ENCODE measurements at regions not wholly inside any gene's neighbourhood (a gene's known extent, or its start where the extent isn't known, plus 50 kb on each side); places are given as distances from the start of the nearest gene placed in this dataset.

DNA sequence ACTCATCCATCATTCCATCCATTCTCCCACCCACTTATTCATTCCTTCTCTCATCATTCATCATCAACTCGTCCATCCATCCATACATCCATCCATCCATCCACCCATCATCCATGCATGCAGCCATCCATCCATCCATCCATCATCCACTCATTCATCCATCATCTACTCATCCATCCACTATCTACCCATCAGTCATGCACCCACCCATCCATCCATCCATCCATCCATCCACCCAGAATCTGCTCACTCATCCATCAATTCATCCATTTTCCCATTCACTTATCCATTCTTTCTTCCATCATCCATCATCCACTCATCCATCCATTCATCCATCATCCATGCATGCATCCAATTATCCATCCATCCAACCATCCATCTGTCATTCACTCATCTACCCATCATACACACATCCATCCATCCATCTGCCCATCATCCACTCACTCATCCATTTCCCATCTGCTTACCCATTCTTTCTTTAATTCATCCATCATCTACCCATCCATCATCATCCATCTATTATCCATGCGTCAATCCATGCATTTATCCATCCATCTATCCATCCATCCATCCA lies 107.1 kb upstream of the WSCD2 start:
- TF ChIP-seq SMC3 (IDR thresholded peaks at IDR 0.05; ENCODE audit: low read depth, low read length) (no peak), RAD21 (IDR thresholded peaks at IDR 0.05; ENCODE audit: low read length) (no peak), POLR2A (IDR thresholded peaks at IDR 0.05; ENCODE audit: low read depth, low read length) (no peak), FOS (IDR thresholded peaks at IDR 0.05; ENCODE audit: low read depth, low read length) (no peak), CEBPB (IDR thresholded peaks at IDR 0.05; ENCODE audit: low read depth, low read length) (no peak), MAZ (IDR thresholded peaks at IDR 0.05; ENCODE audit: borderline replicate concordance, low read depth, low read length) (no peak), RCOR1 (IDR thresholded peaks at IDR 0.05; ENCODE audit: insufficient replicate concordance, low read length) (no peak)
- TF ChIP-seq, protein P1, sequence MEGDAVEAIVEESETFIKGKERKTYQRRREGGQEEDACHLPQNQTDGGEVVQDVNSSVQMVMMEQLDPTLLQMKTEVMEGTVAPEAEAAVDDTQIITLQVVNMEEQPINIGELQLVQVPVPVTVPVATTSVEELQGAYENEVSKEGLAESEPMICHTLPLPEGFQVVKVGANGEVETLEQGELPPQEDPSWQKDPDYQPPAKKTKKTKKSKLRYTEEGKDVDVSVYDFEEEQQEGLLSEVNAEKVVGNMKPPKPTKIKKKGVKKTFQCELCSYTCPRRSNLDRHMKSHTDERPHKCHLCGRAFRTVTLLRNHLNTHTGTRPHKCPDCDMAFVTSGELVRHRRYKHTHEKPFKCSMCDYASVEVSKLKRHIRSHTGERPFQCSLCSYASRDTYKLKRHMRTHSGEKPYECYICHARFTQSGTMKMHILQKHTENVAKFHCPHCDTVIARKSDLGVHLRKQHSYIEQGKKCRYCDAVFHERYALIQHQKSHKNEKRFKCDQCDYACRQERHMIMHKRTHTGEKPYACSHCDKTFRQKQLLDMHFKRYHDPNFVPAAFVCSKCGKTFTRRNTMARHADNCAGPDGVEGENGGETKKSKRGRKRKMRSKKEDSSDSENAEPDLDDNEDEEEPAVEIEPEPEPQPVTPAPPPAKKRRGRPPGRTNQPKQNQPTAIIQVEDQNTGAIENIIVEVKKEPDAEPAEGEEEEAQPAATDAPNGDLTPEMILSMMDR (conservative IDR thresholded peaks at IDR 0.05; ENCODE audit: low read depth, low read length) = no peak
- TF ChIP-seq, protein P2, sequence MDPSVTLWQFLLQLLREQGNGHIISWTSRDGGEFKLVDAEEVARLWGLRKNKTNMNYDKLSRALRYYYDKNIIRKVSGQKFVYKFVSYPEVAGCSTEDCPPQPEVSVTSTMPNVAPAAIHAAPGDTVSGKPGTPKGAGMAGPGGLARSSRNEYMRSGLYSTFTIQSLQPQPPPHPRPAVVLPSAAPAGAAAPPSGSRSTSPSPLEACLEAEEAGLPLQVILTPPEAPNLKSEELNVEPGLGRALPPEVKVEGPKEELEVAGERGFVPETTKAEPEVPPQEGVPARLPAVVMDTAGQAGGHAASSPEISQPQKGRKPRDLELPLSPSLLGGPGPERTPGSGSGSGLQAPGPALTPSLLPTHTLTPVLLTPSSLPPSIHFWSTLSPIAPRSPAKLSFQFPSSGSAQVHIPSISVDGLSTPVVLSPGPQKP (IDR thresholded peaks at IDR 0.05; ENCODE audit: borderline replicate concordance, low read depth, low read length) = no peak
- TF ChIP-seq, protein P3, sequence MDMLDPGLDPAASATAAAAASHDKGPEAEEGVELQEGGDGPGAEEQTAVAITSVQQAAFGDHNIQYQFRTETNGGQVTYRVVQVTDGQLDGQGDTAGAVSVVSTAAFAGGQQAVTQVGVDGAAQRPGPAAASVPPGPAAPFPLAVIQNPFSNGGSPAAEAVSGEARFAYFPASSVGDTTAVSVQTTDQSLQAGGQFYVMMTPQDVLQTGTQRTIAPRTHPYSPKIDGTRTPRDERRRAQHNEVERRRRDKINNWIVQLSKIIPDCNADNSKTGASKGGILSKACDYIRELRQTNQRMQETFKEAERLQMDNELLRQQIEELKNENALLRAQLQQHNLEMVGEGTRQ (IDR thresholded peaks at IDR 0.05; ENCODE audit: low read depth, low read length) = no peak

Measured in IMR-90 (cell line).